ENCODE measurements at regions not wholly inside any gene's neighbourhood (a gene's known extent, or its start where the extent isn't known, plus 50 kb on each side); places are given as distances from the start of the nearest gene placed in this dataset.

DNA sequence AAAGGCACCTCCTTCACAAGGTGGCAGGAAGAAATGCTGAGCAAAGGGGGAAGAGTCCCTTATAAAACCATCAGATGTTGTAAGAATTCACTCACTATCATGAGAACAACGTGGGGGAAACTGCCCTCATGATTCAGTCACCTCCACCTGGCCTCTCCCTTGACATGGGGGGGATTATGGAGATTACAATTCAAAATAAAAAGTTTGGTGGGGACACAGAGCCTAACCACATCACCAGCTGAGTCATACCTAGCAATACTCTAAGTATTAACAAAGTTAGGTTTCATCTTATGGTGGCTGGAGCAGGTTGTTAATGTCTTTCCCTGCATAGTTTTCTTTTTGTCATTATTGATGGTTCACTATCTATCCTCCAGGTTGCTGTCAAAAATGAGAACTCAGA is 113.2 kb upstream of the PPFIA2 start:
- no peaks in the 10 kb centered on the region for H3K79me2 ChIP-seq (ENCODE audit: control insufficient read depth, insufficient read depth, low read length)
- no peaks in the 10 kb centered on the region for H3K9me3 ChIP-seq (replicated peaks; ENCODE audit: control insufficient read depth, insufficient read depth, low read depth, low read length)
- no peaks in the 10 kb centered on the region for H4K20me1 ChIP-seq (replicated peaks; ENCODE audit: control insufficient read depth, insufficient read depth, low read length)
- no peak for ATAC-seq
- no peaks in the 10 kb centered on the region for H3K27me3 ChIP-seq (ENCODE audit: control insufficient read depth in 2 of 2, insufficient read depth in 2 of 2, low read length in 2 of 2)
- no peak overlapping the region for H3K9ac ChIP-seq (ENCODE audit: insufficient read depth in 1 of 2, low read depth in 2 of 2, low read length in 2 of 2)
- H3K9me1 ChIP-seq (ENCODE audit: control insufficient read depth, insufficient read depth, low read length): no peaks in the 10 kb centered on the region
- H3K4me3 ChIP-seq: no peak overlapping the region
- no peak for FAIRE-seq
- ChIA-PET POLR2A (no interaction called here), CTCF (ENCODE audit: low intra/inter-chr PET ratio) (no interaction called here)
- H3K36me3 ChIP-seq (ENCODE audit: control insufficient read depth, insufficient read depth, low read length): no peaks in the 10 kb centered on the region
- BruUV-seq (replicated peaks): no TSS peak
- no peaks in the 10 kb centered on the region for H3K4me1 ChIP-seq (replicated peaks in 1 of 2; ENCODE audit: control insufficient read depth in 2 of 2, insufficient read depth in 2 of 2, low read length in 2 of 2)
- no peak overlapping the region for H3K27ac ChIP-seq (ENCODE audit: extremely low read depth, low read depth, low read length)
- intact Hi-C loops (cut with micrococcal nuclease) (no loop called here), in situ Hi-C loops (cut with MboI) (no loop called here)
- WGBS (ENCODE audit: insufficient coverage, low coverage, missing lambda C conversion rate): 0% methylated on average over 1 of the region's 1 CpG
- no peak overlapping the region for H2AFZ ChIP-seq (ENCODE audit: low read depth, low read length)
- no peak for DNase-seq (ENCODE audit: extremely low read depth in 1 of 4, low spot score in 3 of 4)
- TF ChIP-seq, protein P1, sequence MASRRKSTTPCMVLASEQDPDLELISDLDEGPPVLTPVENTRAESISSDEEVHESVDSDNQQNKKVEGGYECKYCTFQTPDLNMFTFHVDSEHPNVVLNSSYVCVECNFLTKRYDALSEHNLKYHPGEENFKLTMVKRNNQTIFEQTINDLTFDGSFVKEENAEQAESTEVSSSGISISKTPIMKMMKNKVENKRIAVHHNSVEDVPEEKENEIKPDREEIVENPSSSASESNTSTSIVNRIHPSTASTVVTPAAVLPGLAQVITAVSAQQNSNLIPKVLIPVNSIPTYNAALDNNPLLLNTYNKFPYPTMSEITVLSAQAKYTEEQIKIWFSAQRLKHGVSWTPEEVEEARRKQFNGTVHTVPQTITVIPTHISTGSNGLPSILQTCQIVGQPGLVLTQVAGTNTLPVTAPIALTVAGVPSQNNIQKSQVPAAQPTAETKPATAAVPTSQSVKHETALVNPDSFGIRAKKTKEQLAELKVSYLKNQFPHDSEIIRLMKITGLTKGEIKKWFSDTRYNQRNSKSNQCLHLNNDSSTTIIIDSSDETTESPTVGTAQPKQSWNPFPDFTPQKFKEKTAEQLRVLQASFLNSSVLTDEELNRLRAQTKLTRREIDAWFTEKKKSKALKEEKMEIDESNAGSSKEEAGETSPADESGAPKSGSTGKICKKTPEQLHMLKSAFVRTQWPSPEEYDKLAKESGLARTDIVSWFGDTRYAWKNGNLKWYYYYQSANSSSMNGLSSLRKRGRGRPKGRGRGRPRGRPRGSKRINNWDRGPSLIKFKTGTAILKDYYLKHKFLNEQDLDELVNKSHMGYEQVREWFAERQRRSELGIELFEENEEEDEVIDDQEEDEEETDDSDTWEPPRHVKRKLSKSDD (conservative IDR thresholded peaks at IDR 0.05; ENCODE audit: low read length): no peak
- TF ChIP-seq E2F3 (CRISPR knock-in tag; IDR thresholded peaks at IDR 0.05) (no peak), ZSCAN29 (IDR thresholded peaks at IDR 0.05) (no peak)
- TF ChIP-seq, protein P2, sequence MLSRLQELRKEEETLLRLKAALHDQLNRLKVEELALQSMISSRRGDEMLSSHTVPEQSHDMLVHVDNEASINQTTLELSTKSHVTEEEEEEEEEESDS (CRISPR knock-in tag; IDR thresholded peaks at IDR 0.05): no peak
- H3K4me2 ChIP-seq (ENCODE audit: insufficient read depth, low read length): no peak overlapping the region

DNA sequence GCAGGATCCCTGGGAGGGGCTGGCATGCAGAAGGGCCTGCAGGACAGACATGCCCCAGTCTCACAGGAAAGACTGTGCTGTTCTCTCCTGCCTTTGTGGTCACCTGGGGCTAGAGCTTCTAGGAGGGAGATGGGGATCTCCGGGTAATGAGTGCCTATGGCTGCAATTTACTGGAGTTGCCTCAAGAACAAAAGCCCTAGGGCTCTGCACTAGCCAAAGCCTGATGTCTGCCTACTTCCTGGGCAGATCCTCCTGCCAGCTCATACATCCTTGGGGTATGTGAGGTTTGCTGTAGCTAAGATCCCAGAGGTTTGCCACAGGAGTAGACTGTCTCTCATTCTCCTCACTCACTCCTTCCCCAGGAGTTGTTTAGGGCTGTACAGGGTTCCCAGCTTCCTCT is 106.9 kb upstream of the PPFIA2 start:
- ChIA-PET CTCF (ENCODE audit: low intra/inter-chr PET ratio) (no interaction called here), POLR2A (no interaction called here)
- Histone ChIP-seq H3K79me2 (ENCODE audit: control insufficient read depth, insufficient read depth, low read length) (no peaks in the 10 kb centered on the region), H3K9ac (ENCODE audit: insufficient read depth in 1 of 2, low read depth in 2 of 2, low read length in 2 of 2) (no peak overlapping the region), H3K36me3 (ENCODE audit: control insufficient read depth, insufficient read depth, low read length) (no peaks in the 10 kb centered on the region), H3K27ac (ENCODE audit: extremely low read depth, low read depth, low read length) (no peak overlapping the region), H3K4me3 (no peak overlapping the region), H2AFZ (ENCODE audit: low read depth, low read length) (no peak overlapping the region), H4K20me1 (replicated peaks; ENCODE audit: control insufficient read depth, insufficient read depth, low read length) (no peaks in the 10 kb centered on the region), H3K4me2 (ENCODE audit: insufficient read depth, low read length) (no peak overlapping the region), H3K4me1 (replicated peaks in 1 of 2; ENCODE audit: control insufficient read depth in 2 of 2, insufficient read depth in 2 of 2, low read length in 2 of 2) (no peaks in the 10 kb centered on the region), H3K27me3 (ENCODE audit: control insufficient read depth in 2 of 2, insufficient read depth in 2 of 2, low read length in 2 of 2) (no peaks in the 10 kb centered on the region), H3K9me1 (ENCODE audit: control insufficient read depth, insufficient read depth, low read length) (no peaks in the 10 kb centered on the region), H3K9me3 (replicated peaks; ENCODE audit: control insufficient read depth, insufficient read depth, low read depth, low read length) (no peaks in the 10 kb centered on the region)
- BruUV-seq (replicated peaks): no TSS peak
- no peak for DNase-seq (ENCODE audit: extremely low read depth in 1 of 4, low spot score in 3 of 4)
- intact Hi-C loops (cut with micrococcal nuclease) (no loop called here), in situ Hi-C loops (cut with MboI) (no loop called here)
- 0% methylated on average over 1 of the region's 1 CpG for WGBS (ENCODE audit: insufficient coverage, low coverage, missing lambda C conversion rate)
- no peak for ATAC-seq
- no peak for FAIRE-seq
- no peak for TF ChIP-seq RBM22 (IDR thresholded peaks at IDR 0.05; ENCODE audit: low read depth, low read length, poor library complexity, severe bottlenecking)
- TF ChIP-seq MCM7 (IDR thresholded peaks at IDR 0.05): no peak
- no peak for TF ChIP-seq RBFOX2 (IDR thresholded peaks at IDR 0.05; ENCODE audit: low read depth, low read length)

Data from K562 (cell line).